BLaER1 treated with 17β-estradiol and CSF1 and Interleukin-3, amounts not matched to agents 10 nM and 100 nM (cell line): ENCODE measurements at regions not wholly inside any gene's neighbourhood (a gene's known extent, or its start where the extent isn't known, plus 50 kb on each side); places are given as distances from the start of the nearest gene placed in this dataset.
"Not testable (repeated sequence)": the region's sequence is repeated elsewhere in the genome, so short reads cannot be mapped to it uniquely, and the experiment has no call there.

Experiments
- H3K27ac ChIP-seq, 11 experiments: shearing (Covaris generic); formaldehyde crosslinking; 2 replicates each; pipeline ENCODE4 v1.8.1; 2022
- H3K27me3 ChIP-seq, 11 experiments: shearing (Covaris generic); formaldehyde crosslinking; 2 replicates each; pipeline ENCODE4 v1.8.1; 2022
- H3K36me3 ChIP-seq, 11 experiments: shearing (Covaris generic); formaldehyde crosslinking; 2 replicates each; pipeline ENCODE4 v1.8.1; 2022
- H3K4me1 ChIP-seq, 10 experiments: shearing (Covaris generic); formaldehyde crosslinking; 2 replicates each; pipeline ENCODE4 v1.8.1; 2022
- H3K4me2 ChIP-seq, 11 experiments: shearing (Covaris generic); formaldehyde crosslinking; 2 replicates each; pipeline ENCODE4 v1.8.1; 2022
- H3K4me3 ChIP-seq, 10 experiments: shearing (Covaris generic); formaldehyde crosslinking; 2 replicates each; pipeline ENCODE4 v1.8.1; 2022
- H3K9ac ChIP-seq, 11 experiments: shearing (Covaris generic); formaldehyde crosslinking; 2 replicates each; pipeline ENCODE4 v1.8.1; 2022
- H3K9me3 ChIP-seq, 11 experiments: shearing (Covaris generic); formaldehyde crosslinking; replicated peaks in 1 of 11; 2 replicates each; pipeline ENCODE4 v1.8.1; 2022
- H4K20me1 ChIP-seq, 11 experiments: shearing (Covaris generic); formaldehyde crosslinking; 2 replicates each; pipeline ENCODE4 v1.8.1; 2022
- Cebpa-rat ChIP-seq, 11 experiments: shearing (Covaris generic); IDR thresholded peaks; 2 replicates each; pipeline ENCODE4 v1.8.1; 2022

DNA sequence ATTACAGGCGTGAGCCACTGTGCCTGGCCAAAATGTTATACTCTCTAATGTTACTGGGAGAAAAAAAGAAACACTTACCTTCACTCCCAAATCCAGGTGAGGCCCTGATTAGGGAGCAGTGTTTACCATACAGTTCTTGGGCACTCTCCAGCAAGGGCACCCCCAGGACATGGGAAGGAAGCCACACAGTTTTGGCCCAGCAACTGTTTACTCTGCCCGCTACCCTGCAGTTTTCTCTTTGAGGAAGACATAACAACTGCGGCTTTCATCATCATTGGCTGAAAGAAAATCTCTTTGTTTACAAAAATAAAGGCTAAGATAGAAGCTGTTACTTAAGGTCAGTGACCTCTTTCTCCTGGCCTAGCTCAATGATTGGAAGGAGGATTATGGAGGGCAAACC, 145.5 kb upstream of the DUSP21 start:
- H3K27ac ChIP-seq: no peak overlapping the region

DNA sequence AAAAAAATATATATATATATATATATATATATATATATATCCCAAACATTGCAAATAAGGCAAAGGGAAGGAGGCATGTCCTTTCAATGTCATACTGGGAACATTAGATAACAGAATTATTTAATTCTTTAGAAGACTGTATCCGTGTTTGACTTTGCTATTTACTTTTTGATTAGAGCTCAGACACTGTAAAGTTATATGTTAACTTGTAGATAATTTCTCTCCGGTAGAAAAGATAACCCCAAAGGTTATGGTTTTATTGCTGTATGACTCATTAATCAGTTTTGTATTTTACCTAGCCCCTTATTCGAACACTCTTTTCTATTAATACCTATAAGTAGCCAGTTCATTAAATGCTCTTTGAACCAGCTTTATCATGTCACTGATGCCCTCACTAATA, 150.6 kb upstream of the DUSP21 start:
- no peak overlapping the region for H3K27ac ChIP-seq
- H3K9me3 ChIP-seq: no peaks in the 10 kb centered on the region
- no peak overlapping the region for H3K4me3 ChIP-seq
- H3K4me1 ChIP-seq: no peaks in the 10 kb centered on the region
- no peak overlapping the region for H3K4me2 ChIP-seq
- no peaks in the 10 kb centered on the region for H3K36me3 ChIP-seq
- no peaks in the 10 kb centered on the region for H3K27me3 ChIP-seq
- no peak for TF ChIP-seq Cebpa-rat (IDR thresholded peaks at IDR 0.05)
- no peaks in the 10 kb centered on the region for H4K20me1 ChIP-seq
- no peak overlapping the region for H3K9ac ChIP-seq

More for the DNA sequence above, 145.5 kb upstream of the DUSP21 start:
- Histone ChIP-seq H3K9me3 (no peaks in the 10 kb centered on the region), H3K4me2 (no peak overlapping the region), H3K36me3 (no peaks in the 10 kb centered on the region), H3K4me3 (no peak overlapping the region), H3K4me1 (no peaks in the 10 kb centered on the region), H4K20me1 (no peaks in the 10 kb centered on the region), H3K9ac (no peak overlapping the region), H3K27me3 (no peaks in the 10 kb centered on the region)
- TF ChIP-seq Cebpa-rat (IDR thresholded peaks at IDR 0.05): no peak

DNA sequence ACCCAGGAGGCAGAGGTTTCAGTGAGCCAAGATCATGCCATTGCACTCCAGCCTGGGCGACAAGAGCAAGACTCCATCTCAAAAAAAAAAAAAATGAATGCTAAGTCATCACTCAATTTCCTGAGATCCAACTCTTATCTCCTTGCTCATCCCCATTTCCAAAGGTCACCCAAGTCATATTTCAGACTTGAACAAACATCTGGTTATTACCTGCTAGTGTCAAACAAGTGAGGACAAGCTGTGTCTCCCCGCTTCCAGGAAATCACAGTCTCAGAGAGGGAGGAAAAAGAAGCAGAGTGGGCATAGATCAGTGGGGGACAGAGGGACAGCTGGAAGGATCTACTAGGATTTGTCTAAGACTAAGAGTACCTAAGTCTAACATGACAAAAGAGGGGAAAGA, 147.5 kb upstream of the FUNDC1 start:
- no peaks in the 10 kb centered on the region for H3K36me3 ChIP-seq

DNA sequence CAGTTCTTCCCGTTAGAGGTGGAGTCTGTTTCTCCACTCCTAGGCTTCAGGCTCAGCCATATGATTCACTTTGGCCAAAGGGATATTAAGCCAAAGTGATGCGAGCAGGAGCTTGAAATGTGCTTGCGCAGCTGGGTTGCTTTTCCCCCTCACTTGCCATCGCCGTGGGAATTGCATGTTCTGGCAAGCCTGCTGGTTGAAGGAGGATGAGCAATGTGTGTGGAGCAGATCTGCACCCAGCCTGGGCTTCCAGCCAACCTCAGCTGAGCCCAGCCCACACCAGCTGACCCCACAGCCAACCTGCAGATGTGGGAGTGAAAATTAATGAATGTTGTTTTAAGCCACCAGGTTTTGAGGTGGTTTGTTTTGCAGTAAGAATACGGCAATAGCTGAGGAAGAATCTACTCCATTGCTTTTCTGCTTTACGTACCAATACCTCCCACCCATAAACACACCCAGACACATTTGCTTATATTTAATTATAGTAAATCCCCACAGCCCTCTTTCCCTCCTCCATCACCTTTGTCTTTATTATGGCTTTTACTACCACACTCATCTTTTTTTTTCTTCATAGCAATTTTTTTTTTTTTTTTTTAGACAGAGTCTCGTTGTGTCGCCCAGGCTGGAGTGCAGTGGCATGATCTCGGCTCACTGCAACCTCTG, 132.8 kb upstream of the FUNDC1 start:
- no peaks in the 10 kb centered on the region for H3K27me3 ChIP-seq
- no peak for TF ChIP-seq Cebpa-rat (IDR thresholded peaks at IDR 0.05)

More for the DNA sequence above, 147.5 kb upstream of the FUNDC1 start:
- Histone ChIP-seq H3K9ac (no peak overlapping the region), H4K20me1 (no peaks in the 10 kb centered on the region), H3K4me3 (no peak overlapping the region), H3K27ac (no peak overlapping the region), H3K27me3 (no peaks in the 10 kb centered on the region), H3K4me1 (no peaks in the 10 kb centered on the region), H3K9me3 (no peaks in the 10 kb centered on the region), H3K4me2 (no peak overlapping the region)
- TF ChIP-seq Cebpa-rat (IDR thresholded peaks at IDR 0.05): no peak

DNA sequence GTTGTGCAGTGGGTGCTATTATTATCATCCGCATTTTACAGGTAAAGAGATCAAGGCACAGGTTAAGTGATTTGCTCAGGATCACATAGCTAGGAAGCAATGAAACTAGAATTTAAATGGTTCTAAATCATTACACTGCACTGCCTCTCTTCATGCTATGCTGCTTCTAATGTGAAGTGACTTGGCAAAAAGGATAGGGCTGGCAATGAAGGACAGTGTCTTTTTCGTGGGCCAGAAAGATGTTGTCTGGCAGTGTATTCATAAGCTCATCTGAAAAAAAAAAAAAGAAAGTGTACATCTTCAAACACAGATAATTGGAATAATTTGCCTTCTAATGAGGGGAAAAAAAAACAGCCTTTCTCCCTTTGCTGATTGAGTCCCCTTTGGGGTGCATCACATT, 132.2 kb upstream of the FUNDC1 start:
- Histone ChIP-seq H3K4me2 (no peak overlapping the region), H3K27me3 (no peaks in the 10 kb centered on the region), H3K27ac (no peak overlapping the region), H3K36me3 (no peaks in the 10 kb centered on the region), H3K4me3 (no peak overlapping the region), H3K9me3 (no peaks in the 10 kb centered on the region), H3K9ac (no peak overlapping the region), H4K20me1 (no peaks in the 10 kb centered on the region), H3K4me1 (no peaks in the 10 kb centered on the region)
- no peak for TF ChIP-seq Cebpa-rat (IDR thresholded peaks at IDR 0.05)

More for the DNA sequence above, 132.8 kb upstream of the FUNDC1 start:
- Histone ChIP-seq H3K27ac (no peak overlapping the region), H3K36me3 (no peaks in the 10 kb centered on the region), H3K9me3 (no peaks in the 10 kb centered on the region), H3K4me3 (no peak overlapping the region), H3K4me1 (no peaks in the 10 kb centered on the region), H3K9ac (no peak overlapping the region), H4K20me1 (no peaks in the 10 kb centered on the region), H3K4me2 (no peak overlapping the region)

DNA sequence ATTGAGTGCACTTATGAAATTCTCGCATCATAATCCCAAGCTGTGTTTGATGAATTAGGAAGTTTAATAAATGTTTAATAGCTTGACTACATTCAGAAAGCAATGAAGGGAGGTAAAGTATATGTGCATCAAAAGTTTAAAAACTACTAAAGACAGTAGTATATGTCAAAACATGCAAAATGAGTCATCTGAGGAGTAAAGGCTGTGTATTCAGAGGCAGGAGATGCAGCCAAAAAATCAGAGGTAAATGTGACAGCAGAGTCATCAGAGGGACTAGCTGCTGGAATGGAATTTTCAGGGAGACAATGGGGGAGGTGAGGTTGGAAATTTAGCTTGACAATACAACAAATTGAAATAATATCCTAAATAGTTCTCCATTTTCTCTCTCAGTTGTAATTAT, 127.0 kb upstream of the FUNDC1 start:
- H3K9me3 ChIP-seq: peaks cover 0 to 9% (median 7%) of the 10 kb centered on the region in 11 experiments; a peak in 15 of 22 replicates
- H3K36me3 ChIP-seq: no peaks in the 10 kb centered on the region
- no peak overlapping the region for H3K4me3 ChIP-seq
- H3K4me2 ChIP-seq: no peak overlapping the region
- no peak for TF ChIP-seq Cebpa-rat (IDR thresholded peaks at IDR 0.05)
- H4K20me1 ChIP-seq: no peaks in the 10 kb centered on the region
- no peak overlapping the region for H3K9ac ChIP-seq
- H3K27ac ChIP-seq: no peak overlapping the region
- no peaks in the 10 kb centered on the region for H3K4me1 ChIP-seq
- H3K27me3 ChIP-seq: no peaks in the 10 kb centered on the region

DNA sequence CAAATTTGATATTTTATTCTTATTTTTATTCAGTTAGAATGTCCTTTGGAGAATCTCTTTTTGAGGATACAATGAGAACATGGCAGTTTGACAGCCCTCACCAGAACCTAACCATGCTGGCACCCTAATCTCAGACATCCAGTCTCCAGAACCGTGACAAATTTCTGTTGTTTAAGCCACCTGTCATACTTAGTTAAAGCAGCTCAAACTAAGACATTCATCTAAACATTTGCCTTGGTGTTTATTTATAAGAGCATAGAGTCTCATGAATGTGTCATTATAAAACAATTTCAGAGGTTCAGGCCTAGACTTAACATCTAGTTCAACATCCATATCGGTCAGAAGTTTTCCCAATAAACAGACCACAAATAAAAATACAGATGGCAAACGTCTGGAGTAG, 125.1 kb upstream of the FUNDC1 start:
- H3K9me3 ChIP-seq: peaks cover 0 to 15% (median 12%) of the 10 kb centered on the region in 11 experiments; a peak in 15 of 22 replicates
- H3K4me1 ChIP-seq: no peaks in the 10 kb centered on the region
- H3K27ac ChIP-seq: no peak overlapping the region
- no peaks in the 10 kb centered on the region for H3K27me3 ChIP-seq
- H3K36me3 ChIP-seq: no peaks in the 10 kb centered on the region
- no peak overlapping the region for H3K4me3 ChIP-seq
- H3K4me2 ChIP-seq: no peak overlapping the region
- no peak overlapping the region for H3K9ac ChIP-seq
- H4K20me1 ChIP-seq: no peaks in the 10 kb centered on the region
- no peak for TF ChIP-seq Cebpa-rat (IDR thresholded peaks at IDR 0.05)

DNA sequence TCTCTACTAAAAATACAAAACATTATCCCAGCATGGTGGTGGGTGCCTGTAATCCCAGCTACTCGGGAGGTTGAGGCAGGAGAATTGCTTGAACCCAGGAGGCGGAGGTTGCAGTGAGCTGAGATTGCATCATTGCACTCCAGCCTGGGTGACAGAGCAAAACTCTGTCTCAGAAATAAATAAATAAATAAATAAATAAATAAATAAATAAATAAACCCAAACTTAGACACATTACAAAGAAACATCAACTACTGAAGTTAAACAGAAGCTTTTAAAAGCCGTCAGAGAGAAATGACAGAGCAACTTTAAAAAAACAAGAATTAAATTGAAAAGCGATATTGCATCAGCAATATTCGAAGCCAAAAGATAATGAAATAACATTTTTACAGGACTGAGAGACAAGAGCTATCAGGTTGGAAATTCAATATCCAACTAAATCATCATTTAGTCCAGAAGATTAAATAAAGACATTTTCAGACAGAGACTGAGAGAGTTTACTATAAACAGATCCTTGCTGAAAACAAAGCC, 115.1 kb upstream of the FUNDC1 start:
- H3K27ac ChIP-seq, H3K4me1 ChIP-seq, H3K9me3 ChIP-seq, H4K20me1 ChIP-seq, H3K9ac ChIP-seq, H3K36me3 ChIP-seq, H3K27me3 ChIP-seq, H3K4me2 ChIP-seq, H3K4me3 ChIP-seq: not testable (repeated sequence)

DNA sequence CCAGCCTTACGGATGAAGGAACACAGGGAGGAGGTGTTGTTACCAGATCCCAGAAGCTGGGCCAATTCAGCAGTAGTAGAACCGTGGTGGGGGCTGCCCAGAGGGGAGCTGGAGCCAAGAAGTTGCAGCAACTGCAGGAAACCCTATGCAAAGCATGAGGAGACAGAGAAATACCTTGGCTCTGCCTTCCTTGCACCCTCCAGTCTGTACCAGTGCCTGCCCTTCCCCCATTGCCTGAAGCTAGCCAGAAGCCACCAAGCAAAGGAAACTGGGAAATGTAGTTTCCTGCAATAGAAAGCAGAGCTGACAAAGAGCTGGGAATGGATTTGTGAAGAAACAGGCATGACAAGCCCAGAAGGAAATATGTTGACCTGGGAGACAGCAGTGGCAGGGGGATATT, 108.7 kb upstream of the FUNDC1 start:
- Histone ChIP-seq H3K4me3 (no peak overlapping the region), H3K4me2 (no peak overlapping the region), H4K20me1 (no peaks in the 10 kb centered on the region), H3K9ac (no peak overlapping the region), H3K27me3 (no peaks in the 10 kb centered on the region), H3K36me3 (no peaks in the 10 kb centered on the region), H3K9me3 (0 out of 22 replicates have a peak, but pooled peaks cover 0 to 5% (median 0%) of the 10 kb centered on the region in 11 experiments), H3K4me1 (peaks cover 0 to 4% (median 0%) of the 10 kb centered on the region in 10 experiments; a peak in 3 of 20 replicates), H3K27ac (no peak overlapping the region)
- no peak for TF ChIP-seq Cebpa-rat (IDR thresholded peaks at IDR 0.05)

DNA sequence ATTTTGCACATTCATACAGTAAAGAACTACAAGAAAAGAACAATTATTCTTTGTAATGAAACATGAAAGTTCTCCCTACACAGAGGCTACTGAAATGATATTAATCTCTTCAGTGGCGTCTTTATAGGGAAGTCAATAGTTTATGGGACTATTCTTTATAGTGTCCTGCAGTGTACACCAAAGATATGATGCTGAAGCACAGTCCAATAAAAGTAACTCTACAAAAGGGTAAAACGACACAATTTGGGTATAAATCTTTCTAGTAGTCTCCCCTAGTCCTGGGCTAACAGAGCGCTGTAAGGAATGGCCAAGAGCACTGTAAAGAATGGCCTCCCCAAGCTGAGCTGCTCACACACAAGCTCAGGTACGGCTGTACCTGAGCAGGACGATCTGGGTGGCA, 101.1 kb upstream of the FUNDC1 start:
- Histone ChIP-seq H4K20me1 (no peaks in the 10 kb centered on the region), H3K9me3 (peaks cover 0 to 14% (median 0%) of the 10 kb centered on the region in 11 experiments; a peak in 1 of 22 replicates), H3K4me2 (no peak overlapping the region), H3K4me3 (no peak overlapping the region), H3K27ac (no peak overlapping the region), H3K9ac (no peak overlapping the region), H3K27me3 (no peaks in the 10 kb centered on the region), H3K36me3 (no peaks in the 10 kb centered on the region), H3K4me1 (peaks cover 0 to 5% (median 0%) of the 10 kb centered on the region in 10 experiments; a peak in 1 of 20 replicates)
- no peak for TF ChIP-seq Cebpa-rat (IDR thresholded peaks at IDR 0.05)
